HG02623 (cell line): ENCODE measurements at regions not wholly inside any gene's neighbourhood (a gene's known extent, or its start where the extent isn't known, plus 50 kb on each side); places are given as distances from the start of the nearest gene placed in this dataset.
"Not testable (repeated sequence)": the region's sequence is repeated elsewhere in the genome, so short reads cannot be mapped to it uniquely, and the experiment has no call there.

Experiments used
- ATAC-seq: cut with Tn5 transposase; IDR thresholded peaks from one replicate; pipeline ENCODE4 v1.9.1; 2021; ENCODE audit warnings: moderate library complexity; ENCODE audit not compliant: unreplicated experiment

- no peak for ATAC-seq
These were observed 1687.4 kb upstream of the FLRT2 start for GRCh38 chr14:83842547-83842946.

DNA sequence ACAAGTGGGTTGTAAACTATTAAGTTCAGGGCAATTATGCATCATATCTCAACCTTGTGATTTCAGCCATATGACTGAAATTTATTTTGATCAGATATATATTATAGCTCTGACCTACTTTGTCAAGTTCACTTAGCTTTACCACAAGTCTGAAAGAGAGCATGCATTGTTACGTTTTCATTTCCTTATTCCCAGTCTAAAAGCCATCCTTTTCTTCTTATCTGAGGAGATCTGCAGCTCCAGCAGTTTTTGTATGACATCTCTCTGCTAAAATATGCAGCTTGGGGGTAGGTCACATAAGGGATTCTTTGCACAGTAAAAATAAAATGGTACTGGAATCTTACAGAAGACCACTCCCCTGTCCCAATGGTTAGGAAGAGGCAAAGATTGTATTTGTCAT is 1682.8 kb upstream of the FLRT2 start:
- ATAC-seq, result no peak

GRCh38 chr14:83850092-83850491 is 1679.9 kb upstream of the FLRT2 start:
- ATAC-seq, result no peak

DNA sequence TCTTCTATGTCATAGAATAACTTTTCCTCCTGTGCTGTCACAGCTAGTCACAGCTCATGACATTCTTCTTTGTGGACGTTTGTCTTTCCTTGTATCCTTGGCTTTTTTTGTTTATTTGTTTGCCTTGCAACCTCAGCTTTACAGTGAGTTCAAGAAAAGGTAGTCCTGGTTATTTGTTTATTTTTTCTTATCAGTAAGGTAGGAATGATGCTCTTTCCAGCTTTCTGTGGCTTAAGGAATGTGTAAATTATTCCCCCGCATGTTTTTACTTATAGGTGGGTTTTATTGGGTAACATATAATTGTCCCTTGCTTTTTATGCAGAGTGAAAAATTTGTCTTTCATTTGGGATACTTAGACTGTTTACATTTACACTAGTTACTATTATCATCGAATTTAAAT is 1673.6 kb upstream of the FLRT2 start:
- no peak for ATAC-seq

DNA sequence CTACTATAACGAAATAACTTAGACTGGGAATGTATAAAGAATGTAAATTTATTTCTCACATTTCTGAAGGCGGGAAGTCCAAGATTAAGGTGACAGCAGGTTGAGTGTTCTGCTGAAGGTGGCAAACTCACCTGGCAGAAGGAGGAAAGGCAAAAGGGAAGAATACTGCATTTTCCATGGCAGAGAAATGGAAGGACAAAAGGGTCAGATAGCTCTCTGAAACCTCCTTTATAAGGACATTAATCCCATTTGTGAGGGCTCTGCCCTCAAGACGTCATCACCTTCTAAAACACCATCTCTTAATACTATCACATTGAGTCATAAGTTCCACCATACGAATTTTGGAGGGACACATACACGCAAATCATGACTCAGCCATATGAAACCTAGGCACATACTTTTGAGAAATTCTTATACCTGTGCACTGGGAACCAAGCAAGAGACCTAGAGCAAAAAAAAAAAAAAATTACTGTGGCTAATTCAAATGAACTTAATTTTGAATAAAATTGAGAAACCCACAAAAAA is 1669.3 kb upstream of the FLRT2 start:
- ATAC-seq, result no peak

DNA sequence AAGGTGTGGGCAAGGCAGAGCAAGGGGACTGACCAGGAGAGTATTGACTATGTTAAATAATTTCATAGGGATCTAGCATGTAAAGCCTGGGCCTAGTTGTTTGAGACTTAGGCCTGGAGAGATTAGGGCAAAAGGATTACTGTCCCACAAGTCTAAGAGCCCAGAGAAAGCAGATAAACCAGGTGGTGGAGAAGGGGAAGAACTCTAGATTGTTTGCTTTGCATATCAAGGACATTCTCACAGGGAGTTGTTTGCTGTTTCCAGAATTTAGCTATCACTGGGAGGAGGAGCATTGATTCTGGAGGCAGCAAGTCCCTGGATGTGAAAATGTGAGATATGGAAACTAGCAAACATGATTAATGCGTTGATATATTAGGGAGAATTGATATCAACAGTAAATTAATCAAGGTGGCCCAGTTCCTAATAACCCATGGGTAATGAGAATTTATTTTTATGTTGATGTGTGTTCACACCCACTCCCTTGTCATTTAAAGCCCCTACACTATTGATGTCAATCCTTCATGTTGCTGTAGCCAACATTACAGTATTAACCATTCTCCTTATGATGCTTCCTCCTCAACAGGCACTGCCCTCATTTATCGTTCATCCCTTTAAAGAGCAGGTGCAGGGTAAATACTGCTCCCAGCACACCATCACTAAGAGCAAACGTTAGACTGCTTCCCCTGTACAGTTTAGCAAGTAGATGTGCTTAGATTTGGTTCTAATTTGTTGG is 1666.7 kb upstream of the FLRT2 start:
- ATAC-seq, result no peak

DNA sequence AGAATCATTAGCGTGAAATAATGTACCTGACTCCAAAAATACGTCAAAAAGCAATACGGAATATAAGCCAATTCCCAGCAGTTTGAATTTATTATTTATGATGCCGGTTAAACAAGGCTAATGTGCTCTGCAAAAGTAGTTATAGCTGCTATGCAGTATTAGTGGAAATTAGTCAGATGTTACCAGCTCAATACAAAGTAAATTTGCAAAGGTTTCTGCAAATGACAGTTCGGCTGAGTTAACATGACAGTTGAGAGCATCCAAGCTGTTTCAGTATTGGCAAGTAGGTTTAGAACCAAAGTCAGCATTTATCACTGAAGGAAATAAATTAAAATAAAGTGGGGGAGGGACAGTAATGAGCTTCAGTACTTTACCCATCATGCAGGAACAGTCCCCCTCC is 1665.8 kb upstream of the FLRT2 start:
- ATAC-seq, result no peak

DNA sequence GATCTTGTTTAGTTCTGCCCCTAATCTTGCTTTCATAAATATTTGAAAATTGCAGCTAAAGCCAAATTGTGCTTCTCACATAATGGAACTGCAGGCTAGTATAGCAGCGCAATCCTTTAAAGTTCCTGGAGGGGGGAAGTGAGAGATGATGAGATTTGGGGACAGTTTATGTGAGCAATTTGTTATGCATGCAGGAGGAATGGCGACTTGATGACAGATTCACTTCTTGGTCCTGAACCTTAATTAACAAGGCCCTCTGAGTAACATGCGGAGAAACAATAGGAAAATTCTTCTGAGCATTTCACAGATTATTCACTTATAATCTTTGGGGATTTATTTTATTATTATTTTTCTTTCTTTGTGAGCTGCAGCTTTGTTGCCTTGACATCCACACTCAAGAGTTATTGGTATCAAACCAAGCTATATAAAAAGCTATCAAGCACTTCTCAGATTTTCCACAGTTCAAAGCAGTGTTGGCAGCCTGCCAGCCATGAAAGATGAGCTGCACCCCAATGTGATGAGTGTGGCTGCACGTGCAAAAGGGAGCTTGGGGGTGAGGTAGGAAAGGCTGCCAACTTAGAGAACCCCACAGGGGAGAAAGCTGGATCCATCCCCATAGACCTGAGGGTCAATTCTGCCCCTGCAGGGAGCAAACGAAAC is 1662.2 kb upstream of the FLRT2 start:
- ATAC-seq, result no peak

- no peak for ATAC-seq
These were observed 1659.2 kb upstream of the FLRT2 start for GRCh38 chr14:83870546-83871270.

GRCh38 chr14:83873669-83874068 is 1656.3 kb upstream of the FLRT2 start:
- no peak for ATAC-seq

- no peak for ATAC-seq
These were observed 1655.3 kb upstream of the FLRT2 start for GRCh38 chr14:83874662-83875061.

- ATAC-seq, result no peak
These were observed 1646.2 kb upstream of the FLRT2 start for GRCh38 chr14:83883732-83884131.

DNA sequence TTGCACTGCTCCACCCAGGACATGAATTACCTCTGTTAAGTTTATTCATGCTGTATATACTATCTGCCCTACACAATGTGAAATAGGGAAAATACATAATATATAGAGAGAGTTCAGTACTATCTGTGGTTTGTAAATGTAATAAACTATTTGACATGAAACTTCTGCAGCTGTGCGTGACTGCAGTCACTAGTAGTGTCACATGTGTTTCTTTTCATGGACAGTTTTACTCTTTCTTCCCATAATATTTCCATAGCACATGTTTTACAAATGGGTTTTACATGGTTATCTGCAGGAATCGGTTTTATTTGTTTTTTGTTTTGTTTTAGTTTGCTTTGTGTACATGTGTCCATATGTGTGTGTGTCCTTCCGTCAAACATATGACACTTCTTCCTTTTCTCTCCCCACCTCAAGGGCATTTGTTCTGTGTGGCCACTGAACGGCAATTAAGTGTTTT is 1644.1 kb upstream of the FLRT2 start:
- no peak for ATAC-seq

DNA sequence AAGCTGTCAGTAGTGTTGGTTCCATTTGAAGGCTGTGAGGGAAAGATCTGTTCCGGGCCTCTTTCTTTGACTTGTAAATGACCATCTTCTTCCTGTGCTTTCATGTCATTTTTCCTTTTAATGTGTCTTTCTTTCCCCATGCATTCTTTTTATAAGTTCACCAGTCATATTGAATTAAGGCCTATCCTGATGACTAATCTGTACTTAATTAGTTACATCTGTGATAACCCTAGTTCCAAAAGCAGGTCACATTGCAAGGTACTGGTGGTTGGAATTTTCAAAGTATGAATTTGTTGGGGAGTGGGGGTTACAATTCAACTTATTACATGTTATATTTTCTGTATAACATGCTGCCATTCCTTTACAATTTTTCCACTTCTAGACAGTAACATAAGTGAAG is 1642.1 kb upstream of the FLRT2 start:
- ATAC-seq, result no peak

DNA sequence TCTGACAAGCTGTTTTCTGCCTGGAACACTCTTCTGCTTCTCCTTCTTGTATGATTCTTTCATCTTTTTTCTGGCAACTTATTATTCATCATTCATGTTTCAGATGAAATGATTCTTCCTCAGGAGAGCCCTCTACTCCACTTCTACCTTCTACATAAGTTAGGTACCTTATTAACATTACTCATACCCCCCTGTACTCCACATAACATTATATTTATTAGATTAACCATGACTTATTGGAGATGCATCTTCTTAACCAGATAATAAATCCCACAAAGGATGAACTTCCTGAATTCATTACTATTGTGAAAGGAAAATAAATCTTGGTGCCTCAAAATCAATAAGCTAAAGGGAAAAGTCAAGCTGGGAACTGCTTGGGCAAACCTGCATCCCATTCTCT is 1636.5 kb upstream of the FLRT2 start:
- ATAC-seq, result no peak

- no peak for ATAC-seq
These were observed 1635.4 kb upstream of the FLRT2 start for GRCh38 chr14:83894568-83894967.

DNA sequence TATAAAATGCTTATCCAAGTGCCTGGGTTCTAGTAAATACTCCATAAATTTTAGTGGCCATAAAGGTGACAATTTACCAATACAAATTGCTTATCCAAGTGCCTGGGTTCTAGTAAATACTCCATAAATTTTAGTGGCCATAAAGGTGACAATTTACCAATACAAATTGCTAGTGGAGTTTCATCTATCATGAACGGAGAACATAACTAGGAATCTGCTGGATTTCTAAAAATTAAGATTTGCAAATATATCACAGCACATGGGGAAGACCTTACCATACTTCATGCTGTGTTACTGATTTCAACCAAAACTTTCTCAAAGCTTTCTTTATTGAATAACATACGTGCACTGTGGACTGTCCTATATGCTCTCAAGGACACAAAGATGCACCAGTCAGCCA is 1631.4 kb upstream of the FLRT2 start:
- ATAC-seq, result not testable (repeated sequence)

DNA sequence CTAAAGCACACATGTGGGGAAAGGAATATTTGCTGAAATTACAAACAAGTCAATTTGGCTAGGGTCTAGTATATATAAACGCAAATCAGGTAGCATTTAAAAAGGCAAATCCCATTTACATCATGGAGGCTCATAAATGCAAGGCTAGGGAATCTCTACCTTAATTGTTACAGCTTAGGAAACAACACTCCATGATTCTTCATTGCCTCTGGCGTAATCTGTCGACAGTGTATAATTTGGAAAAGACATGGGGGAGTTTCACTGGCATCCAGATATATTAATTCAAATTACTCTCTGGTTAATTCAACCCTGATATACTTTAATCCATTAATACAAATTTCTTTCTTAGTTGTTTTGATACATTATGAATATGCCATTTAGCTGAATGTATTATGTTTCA is 1630.2 kb upstream of the FLRT2 start:
- no peak for ATAC-seq

DNA sequence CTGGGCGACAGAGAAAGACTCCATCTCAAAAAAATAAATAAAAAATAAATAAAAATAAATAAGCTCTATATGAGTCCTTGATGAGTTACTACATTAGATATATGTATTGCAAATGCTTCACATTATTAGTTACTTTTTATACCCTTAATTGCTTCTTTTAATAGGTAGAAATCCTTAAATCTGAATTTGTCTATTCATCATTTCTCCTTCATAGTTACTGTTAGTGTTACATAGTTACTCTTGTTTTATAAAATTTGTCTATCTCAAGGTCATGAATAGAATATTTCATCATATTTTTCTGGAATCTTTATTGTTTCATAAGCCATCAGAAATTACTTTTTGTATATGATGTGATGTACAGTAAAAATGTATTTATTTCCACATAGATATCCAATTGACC is 1624.8 kb upstream of the FLRT2 start:
- no peak for ATAC-seq

- no peak for ATAC-seq
These were observed 1621.5 kb upstream of the FLRT2 start for GRCh38 chr14:83908419-83908818.

DNA sequence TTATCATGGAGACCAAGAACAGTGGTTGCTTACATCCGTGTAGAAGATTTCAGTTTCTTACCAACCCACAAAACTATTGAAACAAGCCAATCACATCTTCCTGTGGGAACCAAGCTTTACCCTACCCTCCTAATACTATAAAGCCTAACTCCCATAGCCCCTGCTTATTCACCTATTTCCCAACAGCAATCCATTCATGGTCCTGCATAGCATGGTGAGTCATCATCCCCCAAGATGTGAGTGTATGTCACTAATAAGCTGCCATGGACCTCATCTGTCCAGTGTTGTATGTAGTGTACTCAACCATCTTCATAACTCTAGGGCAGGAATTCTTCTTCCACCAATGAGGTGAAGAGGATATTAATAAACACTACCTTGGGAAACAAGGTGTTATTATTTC is 1620.4 kb upstream of the FLRT2 start:
- no peak for ATAC-seq
